ENCODE measurements at regions not wholly inside any gene's neighbourhood (a gene's known extent, or its start where the extent isn't known, plus 50 kb on each side); places are given as distances from the start of the nearest gene placed in this dataset.

DNA sequence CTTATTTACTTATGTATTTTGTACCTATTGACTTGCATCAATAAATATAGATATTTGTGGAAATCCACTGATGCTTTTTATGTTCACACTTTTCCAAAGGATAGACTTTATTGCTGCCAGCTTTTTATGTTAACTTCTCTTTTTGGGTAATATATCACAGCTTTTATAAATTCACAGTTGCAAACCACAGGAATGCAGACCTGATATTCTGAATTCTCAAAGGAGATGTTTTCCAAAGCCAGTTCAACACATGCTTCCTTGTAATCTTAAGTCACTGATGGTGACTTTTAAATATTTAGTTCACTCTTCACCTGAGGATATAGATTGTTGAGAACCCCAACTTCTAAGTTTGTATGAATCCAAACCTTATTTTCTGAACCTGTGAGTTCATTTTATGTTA, 223.4 kb upstream of the PRR16 start:
- TF ChIP-seq, protein P1, sequence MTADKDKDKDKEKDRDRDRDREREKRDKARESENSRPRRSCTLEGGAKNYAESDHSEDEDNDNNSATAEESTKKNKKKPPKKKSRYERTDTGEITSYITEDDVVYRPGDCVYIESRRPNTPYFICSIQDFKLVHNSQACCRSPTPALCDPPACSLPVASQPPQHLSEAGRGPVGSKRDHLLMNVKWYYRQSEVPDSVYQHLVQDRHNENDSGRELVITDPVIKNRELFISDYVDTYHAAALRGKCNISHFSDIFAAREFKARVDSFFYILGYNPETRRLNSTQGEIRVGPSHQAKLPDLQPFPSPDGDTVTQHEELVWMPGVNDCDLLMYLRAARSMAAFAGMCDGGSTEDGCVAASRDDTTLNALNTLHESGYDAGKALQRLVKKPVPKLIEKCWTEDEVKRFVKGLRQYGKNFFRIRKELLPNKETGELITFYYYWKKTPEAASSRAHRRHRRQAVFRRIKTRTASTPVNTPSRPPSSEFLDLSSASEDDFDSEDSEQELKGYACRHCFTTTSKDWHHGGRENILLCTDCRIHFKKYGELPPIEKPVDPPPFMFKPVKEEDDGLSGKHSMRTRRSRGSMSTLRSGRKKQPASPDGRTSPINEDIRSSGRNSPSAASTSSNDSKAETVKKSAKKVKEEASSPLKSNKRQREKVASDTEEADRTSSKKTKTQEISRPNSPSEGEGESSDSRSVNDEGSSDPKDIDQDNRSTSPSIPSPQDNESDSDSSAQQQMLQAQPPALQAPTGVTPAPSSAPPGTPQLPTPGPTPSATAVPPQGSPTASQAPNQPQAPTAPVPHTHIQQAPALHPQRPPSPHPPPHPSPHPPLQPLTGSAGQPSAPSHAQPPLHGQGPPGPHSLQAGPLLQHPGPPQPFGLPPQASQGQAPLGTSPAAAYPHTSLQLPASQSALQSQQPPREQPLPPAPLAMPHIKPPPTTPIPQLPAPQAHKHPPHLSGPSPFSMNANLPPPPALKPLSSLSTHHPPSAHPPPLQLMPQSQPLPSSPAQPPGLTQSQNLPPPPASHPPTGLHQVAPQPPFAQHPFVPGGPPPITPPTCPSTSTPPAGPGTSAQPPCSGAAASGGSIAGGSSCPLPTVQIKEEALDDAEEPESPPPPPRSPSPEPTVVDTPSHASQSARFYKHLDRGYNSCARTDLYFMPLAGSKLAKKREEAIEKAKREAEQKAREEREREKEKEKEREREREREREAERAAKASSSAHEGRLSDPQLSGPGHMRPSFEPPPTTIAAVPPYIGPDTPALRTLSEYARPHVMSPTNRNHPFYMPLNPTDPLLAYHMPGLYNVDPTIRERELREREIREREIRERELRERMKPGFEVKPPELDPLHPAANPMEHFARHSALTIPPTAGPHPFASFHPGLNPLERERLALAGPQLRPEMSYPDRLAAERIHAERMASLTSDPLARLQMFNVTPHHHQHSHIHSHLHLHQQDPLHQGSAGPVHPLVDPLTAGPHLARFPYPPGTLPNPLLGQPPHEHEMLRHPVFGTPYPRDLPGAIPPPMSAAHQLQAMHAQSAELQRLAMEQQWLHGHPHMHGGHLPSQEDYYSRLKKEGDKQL (CRISPR knock-in tag; IDR thresholded peaks at IDR 0.05; ENCODE audit: low read depth) = no peak
- TF ChIP-seq, protein P2, sequence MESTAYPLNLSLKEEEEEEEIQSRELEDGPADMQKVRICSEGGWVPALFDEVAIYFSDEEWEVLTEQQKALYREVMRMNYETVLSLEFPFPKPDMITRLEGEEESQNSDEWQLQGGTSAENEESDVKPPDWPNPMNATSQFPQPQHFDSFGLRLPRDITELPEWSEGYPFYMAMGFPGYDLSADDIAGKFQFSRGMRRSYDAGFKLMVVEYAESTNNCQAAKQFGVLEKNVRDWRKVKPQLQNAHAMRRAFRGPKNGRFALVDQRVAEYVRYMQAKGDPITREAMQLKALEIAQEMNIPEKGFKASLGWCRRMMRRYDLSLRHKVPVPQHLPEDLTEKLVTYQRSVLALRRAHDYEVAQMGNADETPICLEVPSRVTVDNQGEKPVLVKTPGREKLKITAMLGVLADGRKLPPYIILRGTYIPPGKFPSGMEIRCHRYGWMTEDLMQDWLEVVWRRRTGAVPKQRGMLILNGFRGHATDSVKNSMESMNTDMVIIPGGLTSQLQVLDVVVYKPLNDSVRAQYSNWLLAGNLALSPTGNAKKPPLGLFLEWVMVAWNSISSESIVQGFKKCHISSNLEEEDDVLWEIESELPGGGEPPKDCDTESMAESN (CRISPR knock-in tag; conservative IDR thresholded peaks at IDR 0.05) = no peak
- TF ChIP-seq PHF8 (CRISPR knock-in tag; IDR thresholded peaks at IDR 0.05) (no peak), ATRX (CRISPR knock-in tag; IDR thresholded peaks at IDR 0.05; ENCODE audit: borderline replicate concordance) (no peak)
- Histone ChIP-seq H3K4me3 (replicated peaks in 1 of 3; ENCODE audit: insufficient read depth in 1 of 3, low read depth in 2 of 3, low read length in 3 of 3) (no peak overlapping the region), H3K4me2 (ENCODE audit: low read depth, low read length) (no peak overlapping the region), H4K20me1 (ENCODE audit: insufficient read depth, low read length) (no peaks in the 10 kb centered on the region), H3K27ac (ENCODE audit: extremely low read length, insufficient read depth, low read length) (no peak overlapping the region), H3K79me2 (ENCODE audit: insufficient read depth, low read length) (no peaks in the 10 kb centered on the region), H3K27me3 (ENCODE audit: control insufficient read depth in 1 of 2, insufficient read depth in 2 of 2, low read length in 2 of 2) (no peaks in the 10 kb centered on the region), H3K9ac (ENCODE audit: insufficient read depth, low read depth, low read length) (no peak overlapping the region), H3K4me1 (ENCODE audit: insufficient read depth, low read length) (no peaks in the 10 kb centered on the region), H3K36me3 (replicated peaks in 1 of 2; ENCODE audit: control insufficient read depth in 1 of 2, insufficient read depth in 2 of 2, low read length in 2 of 2) (no peaks in the 10 kb centered on the region), H2AFZ (ENCODE audit: low read length) (no peak overlapping the region), H3K9me3 (ENCODE audit: low read length) (no peaks in the 10 kb centered on the region)
- intact Hi-C loops (cut with micrococcal nuclease; ENCODE audit: unreplicated experiment) = no loop called here
- ATAC-seq (no peak), FAIRE-seq (no peak), DNase-seq (ENCODE audit: low spot score) (no peak)
- POLR2A ChIA-PET = no interaction called here
- BruUV-seq (replicated peaks) = no TSS peak
- CTCF ChIA-PET (ENCODE audit: low intra/inter-chr PET ratio, low total read pairs) = no interaction called here
- in situ Hi-C loops (cut with HindIII; ENCODE audit: extremely low pct_ligation_motif_present, low pct_unique_long_range_greater_than_20kb) = no loop called here

All from HepG2 (cell line).